Right hindlimb (tissue), 1 donor: ENCODE measurements at regions not wholly inside any gene's neighbourhood (a gene's known extent, or its start where the extent isn't known, plus 50 kb on each side); places are given as distances from the start of the nearest gene placed in this dataset.

Experiments used
- DNase-seq: peaks from one replicate; pipeline ENCODE4 v3.0.0-alpha.2; 2018

DNA sequence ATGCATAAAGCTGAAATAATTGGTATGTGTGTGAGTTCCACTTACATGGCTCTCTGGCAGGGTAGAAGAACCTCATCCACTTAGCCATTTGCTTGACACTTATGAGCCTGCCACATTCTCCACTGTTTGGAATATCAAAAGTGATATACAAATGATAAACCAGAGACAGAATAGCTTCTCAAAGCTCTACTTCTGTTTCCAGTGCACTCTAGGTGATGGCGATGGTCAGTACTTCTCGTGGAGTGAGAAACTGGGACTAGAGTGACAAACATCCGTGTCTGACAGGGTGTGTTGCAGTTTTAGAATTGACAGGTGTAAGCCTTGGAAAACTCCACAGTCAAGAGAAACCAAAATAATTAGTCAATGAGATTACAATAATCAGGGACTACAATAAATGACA lies 935.8 kb upstream of the TYRP1 start:
- DNase-seq = no peak

DNA sequence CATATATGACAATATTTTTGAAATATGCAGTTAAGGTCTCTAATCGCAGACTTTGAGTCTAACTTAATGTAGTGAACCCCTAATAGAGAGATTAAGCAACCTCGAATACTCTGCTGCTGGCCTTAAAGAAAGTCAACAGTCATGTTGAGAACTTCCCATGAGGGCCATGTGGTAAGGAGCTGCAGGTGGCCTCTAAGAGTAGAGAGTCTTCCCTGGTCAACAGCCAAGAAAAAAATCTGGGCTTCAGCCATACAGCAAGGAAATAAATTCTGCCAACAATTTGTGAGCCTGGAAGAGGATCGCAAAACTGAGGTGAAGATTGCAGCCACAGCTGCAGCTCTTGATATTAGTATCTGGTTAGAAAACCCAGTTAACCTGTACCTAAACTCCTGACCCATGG lies 935.2 kb upstream of the TYRP1 start:
- DNase-seq = peak; percentile 34

DNA sequence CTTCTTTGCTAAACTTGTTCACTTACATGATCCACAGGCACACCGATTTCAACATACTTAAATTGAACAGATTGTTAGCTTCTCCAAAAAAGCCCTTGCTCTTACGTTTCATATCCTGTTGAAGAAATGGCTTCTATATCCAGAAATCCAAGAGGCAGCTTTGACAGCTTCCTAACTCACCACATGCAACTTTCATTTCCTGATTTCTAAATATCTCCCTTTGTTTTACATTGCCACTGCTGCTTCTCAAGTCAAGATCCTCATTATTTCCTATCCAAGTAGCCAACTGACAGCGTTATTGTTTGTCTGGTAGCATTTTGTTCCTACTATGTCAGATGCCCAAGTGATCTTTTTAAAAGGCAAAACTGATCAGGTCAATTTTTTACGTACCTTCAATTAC lies 913.2 kb upstream of the TYRP1 start:
- no peak for DNase-seq

DNA sequence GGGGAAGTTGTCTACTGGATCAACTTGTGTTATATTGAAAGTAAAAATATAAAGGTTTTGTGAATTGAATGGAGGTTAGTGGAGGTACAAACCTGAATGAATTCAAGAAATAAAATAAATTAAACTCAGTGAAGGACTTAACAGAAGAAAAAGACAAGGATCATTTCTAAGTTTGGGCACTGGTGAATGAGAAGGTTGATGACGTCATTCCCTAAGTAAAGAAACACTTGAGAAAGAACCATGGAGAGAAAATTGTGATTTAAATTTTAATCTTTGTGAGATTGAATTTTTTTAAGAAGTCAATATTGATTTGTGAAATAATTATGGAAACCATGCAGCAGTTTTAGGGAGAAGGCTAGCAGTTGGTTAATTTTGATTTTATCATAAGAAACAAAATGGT lies 900.3 kb upstream of the TYRP1 start:
- no peak for DNase-seq

DNA sequence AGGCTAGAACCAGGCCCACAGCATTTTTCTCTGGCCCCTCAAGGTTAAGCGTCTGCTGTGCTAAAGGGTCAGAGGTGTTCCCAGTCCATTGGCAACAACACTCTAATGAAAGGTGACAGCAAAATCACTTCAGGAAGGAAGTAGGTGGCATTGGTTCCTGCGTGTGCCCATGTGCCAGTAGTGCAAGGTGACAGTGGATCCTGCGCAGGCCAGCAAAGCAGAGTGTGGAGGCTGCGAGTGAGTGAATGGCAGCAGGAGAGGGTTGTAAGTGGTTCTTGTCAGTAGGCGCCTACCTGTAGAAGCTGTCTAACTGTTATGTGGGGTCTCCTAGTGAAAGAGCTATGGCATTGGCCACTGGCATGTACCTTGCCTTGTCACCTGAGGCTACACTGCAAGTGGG lies 898.2 kb upstream of the TYRP1 start:
- no peak for DNase-seq

DNA sequence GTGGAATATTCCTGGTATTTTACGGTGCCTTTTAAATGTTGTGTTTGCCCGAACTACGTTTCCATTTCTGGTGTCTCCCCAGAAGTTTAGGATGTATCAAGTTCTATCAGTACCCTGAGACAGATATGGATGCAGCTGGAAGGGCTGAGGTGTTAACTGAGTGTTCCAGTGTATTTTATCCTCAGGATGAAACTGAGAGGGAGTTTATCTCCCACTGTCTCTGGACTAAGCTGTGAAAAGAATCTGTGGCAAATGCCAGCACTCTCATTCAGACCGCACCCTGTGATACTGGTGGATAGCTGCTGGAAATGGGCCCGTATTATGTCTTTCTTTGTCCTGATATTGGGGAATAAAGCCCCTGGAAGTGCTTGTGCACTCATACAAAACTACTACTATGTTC lies 887.2 kb upstream of the TYRP1 start:
- no peak for DNase-seq

DNA sequence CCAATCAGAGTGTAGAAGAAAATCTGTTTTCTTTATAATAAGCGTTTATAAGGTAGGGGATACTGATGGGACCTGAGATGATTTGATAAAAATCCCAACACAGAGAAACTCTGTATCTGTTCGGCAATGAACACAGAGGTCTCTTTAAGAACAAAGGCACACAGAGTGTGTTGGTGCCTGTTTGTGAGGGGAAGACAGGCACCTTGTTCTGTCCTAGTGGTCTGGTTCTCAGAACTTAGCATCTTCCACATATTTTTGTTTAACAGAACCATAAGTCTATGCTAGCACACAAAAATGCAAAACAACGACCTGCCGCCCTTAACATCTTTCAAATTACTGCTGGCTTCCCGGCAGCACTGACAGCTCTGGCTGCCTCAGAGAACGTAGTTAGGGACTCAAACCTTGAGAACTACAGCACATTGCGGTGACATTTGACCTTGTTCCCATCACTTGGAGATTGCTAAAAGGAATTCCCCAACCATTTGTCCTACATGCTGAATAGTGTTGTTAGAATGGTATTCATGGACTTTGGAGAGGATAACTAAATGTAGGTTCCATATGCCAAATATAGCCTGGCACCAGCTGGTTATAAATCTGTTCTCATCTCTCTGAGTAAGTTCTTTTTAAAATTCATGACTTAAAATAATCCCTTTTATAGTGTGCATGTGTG lies 871.7 kb upstream of the TYRP1 start:
- no peak for DNase-seq

DNA sequence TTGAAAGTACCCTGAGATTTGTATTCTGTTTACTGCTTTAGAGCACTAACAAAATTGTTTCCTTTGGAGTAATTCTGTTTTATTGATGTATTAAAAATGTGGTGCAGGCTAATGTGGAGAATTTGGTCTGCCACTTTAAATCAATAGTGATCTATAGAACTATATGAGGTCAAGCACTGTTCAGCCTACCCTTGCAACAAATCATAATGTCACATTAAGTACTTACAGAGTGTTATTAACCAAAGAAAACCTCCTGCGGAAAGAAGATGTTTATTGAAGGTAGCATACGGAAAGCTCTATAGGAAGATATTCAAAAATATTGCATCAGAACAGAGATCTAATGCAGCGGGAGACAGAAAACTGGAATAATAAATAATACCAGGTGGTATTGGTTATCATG lies 865.0 kb upstream of the TYRP1 start:
- no peak for DNase-seq

DNA sequence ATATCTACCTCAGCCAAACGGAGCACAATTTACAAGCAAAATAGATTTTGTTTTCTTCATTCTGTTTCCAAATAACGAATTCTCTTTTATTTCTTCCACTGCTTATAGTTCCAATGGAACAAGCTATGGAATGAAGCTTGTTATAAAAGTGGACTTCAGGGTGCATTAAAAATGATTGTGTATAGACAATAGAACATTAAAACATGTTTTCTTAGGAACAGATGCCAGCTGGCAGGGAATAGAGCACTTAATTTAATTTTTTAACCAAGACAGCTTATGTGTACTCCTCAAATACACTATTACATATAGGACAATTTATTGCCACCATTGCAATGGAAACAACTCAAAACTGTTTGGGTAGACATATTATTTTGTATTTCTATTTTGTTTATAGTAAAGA lies 860.1 kb upstream of the TYRP1 start:
- no peak for DNase-seq

DNA sequence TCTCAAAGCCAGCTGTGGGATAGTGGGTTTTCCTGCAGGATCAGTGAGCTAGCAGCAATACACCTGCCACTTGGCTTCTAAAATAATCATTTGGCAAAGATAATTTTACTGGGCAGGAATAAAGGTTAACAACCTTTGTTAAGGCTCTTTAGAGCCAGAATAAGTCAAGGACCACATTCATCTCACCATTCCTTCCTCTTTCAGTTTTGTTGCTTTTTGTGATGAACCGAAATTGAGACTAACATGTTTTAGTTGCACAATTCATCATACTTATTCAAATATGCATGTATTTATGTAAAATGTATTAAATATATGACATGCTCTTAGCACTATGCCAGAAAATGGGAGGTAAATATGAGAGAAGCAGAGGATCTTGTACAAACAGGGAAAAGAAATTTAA lies 824.4 kb upstream of the TYRP1 start:
- no peak for DNase-seq

DNA sequence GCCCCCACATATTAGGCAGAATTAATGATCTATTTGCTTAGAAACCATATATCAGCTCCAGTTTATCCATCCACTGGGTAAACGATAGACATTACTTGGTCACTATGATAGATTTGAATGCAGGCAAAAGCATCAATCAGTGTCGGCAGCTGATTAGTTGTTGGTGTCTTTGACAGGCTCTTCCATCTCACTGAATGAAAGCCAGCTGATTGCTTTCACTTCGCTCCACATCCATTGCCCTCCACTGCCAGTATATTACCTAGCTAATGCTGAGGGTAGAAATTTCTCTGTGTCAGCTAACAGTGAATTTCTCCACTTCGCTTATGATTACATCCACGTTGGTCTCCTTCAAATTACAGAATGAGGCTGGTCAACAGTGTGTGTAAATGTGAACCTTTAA lies 821.3 kb upstream of the TYRP1 start:
- no peak for DNase-seq

DNA sequence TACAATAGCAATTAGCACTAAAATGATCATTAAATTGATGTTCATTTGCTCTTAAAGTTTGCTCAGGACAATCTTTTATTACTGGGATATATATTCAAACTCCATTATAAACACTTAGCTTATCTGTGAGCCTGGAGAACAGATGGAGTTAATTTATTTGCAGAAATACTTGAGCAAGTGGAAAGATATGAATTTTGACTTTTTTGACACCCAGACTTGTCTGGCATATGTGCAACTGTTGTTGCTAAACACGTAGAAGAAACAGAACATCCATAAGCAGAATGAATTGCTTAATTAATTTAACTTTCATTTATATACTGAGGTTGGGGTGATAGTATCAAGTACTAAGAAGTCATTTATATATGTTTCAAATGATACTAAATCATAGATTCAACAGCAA lies 820.7 kb upstream of the TYRP1 start:
- no peak for DNase-seq

DNA sequence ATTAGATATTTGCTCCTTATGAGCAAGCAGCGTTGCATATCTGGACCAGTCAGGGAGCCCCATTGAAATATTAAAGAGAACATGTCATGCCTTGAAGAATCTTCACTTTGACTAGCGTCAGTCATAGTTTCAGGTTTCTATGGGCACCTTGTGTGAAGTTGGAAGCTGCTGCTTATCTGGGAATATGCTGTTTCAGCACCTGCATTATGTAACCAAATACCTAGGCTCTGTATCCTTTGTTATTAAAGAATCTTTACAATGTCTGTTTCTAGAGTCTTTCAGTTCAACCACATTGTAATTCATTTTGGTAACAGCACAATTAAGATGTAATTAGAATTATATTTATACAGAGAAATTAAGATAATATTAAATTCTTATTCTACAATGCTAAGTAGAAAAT lies 818.8 kb upstream of the TYRP1 start:
- no peak for DNase-seq

DNA sequence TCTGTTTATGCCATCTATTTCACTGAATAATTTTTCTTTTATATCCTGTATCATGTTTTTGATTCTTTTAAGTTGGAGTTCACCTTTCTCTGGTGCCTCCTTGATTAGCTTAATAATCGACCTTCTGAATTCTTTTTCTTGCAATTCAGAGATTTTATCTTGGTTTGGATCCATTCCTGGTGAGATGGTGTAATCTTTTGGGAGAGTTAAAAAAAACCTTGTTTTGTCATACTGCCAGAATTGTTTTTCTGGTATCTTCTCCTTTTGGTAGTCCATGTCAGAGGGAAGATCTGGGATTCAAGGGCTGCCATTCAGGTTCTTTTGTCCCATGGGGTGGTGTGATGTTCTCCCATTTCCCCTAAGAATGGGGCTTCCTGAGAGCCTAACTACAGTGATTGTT lies 800.8 kb upstream of the TYRP1 start:
- no peak for DNase-seq

DNA sequence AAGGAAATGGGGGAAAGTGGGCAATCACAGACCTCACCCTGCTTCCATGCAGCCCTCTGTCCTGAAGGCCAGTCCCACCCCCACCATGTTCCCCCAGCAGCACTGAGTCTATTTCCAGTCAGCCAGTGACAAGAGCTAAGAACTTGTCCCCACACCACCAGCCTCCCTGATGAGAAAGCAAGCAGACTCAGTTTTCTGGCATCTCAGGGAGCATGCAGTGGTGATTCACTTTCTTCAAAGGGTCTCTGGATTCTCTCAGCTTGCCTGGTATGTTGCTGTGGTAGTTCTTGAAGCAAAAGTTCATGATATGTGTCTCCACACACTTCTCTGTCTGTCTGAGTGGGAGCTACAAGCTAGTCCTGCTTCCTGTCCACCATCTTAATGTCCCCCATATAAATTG lies 799.9 kb upstream of the TYRP1 start:
- DNase-seq = no peak

DNA sequence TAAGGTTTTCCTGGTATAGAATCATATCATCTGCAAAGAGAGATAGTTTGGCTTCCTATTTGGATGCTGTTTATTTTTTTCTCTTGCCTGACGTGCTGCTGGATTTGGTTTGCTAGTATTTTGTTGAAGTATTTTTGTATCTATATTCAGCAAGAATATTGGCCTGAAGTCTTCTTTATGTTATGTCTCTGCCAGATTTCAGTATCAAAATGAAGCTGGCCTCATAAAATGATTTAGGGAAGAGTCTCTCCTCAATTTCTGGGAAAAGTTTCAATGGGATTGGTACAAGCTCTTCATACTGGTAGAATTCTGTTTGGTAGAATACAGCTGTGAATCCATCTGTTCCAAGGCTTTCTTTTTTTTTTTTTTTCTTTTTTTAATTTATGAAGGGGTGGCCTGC lies 799.0 kb upstream of the TYRP1 start:
- DNase-seq = no peak

DNA sequence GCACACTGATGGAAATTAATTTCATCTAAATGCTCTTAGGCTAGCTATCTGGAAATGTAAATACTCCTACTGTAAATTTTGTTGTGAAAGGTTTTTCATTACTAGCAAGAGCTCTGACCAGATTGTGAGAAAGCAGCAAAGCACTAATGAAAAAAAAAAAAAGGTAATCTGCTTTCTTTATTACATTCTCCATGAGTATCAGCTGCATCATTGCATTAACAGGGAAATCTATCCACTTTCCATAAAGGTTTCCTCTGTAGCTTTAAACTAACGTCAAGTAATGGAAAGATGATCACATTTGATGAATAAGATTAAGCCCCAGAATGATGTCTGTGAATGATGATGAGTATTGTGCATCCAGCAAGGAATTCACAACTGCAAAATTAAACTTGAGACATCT lies 790.6 kb upstream of the TYRP1 start:
- DNase-seq = no peak

DNA sequence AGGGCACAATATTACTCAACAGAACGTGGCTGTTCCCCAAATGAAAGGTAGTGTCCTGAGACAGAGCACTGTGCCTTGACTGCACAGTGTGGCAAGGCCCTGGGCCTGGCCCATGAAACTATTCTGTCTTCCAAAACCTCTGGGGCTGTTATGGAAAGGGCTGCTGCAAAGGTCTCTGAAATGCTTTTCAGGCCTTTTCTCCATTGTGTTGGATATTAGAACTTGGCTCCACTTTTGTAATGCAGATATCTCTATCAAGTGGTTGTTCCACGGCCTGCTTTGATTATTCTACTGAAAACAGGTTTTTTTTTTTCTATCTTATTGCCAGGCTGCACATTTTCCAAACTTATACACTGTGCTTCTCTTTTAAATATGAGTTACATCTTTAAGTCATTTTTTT lies 777.5 kb upstream of the TYRP1 start:
- DNase-seq = no peak

DNA sequence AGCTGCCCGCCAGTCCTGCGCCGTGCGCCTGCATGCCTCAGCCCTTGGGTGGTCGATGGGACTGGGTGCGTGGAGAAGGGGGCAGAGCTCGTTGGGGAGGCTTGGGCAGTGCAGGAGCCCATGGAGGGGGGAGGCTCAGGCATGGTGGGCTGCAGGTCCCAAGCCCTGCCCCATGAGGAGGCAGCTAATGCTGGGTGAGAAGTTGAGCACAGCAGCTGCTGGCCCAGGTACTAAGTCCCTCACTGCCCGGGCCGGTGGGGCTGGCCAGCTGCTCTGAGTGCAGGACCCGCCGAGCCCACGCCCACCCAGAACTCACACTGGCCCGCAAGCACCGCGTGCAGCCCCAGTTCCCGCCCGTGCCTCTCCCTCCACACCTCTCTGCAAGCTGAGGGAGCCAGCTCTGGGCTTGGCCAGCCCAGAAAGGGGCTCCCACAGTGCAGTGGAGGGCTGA lies 764.3 kb upstream of the TYRP1 start:
- DNase-seq = no peak

DNA sequence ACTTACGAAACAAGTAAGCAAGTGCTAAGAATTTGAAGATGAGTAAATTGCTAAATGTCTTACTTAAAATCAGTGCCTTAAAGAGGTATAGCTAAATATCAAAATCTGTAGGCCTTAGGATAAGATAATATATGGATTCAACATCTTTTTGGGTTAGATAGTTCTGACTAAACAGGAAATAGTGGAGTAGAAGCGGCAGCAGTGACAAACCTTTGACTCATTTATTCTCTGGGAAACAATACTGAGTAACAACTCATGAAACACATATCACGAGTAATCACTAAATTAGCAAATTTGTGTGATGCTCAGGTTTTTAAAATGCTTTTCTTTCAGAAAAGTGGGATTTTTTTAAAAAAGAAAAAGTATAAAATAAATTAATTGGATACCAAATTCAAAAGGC lies 762.1 kb upstream of the TYRP1 start:
- no peak for DNase-seq

DNA sequence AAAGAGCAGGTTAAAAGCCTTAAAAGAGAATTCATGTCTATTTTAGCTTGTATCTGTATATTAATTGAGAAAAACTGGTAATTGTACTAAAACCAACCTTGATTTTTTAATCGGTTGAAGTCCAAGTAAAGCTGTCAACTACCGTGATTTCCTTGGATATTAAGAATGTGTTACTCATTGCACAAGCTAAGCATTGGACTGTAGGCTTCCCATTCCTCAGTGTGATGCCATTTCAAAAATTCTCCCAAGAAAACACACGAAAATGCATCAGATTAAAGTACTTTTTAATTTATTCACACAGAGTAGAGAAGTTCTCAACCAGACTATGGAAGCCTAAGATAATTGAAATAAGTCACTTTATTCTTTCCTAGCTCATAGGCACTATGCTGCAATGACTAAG lies 761.4 kb upstream of the TYRP1 start:
- no peak for DNase-seq

DNA sequence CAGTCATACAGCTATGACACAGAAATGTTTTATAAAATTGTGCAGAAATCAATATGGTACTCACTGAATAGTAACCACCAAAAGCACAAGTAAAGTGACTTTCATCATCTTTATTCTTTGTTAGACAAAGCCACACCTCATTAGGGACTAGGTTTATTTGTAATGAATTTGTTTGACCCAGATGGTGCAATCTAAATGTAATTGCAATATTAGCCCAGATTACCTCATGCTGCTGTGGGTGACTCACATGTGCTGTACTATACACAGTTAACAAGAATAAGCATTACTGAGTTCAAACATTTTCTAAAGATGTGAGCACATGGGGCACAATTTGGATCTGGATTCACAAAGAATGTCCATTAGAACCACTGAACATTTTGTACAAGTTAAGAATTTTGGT lies 759.3 kb upstream of the TYRP1 start:
- no peak for DNase-seq

DNA sequence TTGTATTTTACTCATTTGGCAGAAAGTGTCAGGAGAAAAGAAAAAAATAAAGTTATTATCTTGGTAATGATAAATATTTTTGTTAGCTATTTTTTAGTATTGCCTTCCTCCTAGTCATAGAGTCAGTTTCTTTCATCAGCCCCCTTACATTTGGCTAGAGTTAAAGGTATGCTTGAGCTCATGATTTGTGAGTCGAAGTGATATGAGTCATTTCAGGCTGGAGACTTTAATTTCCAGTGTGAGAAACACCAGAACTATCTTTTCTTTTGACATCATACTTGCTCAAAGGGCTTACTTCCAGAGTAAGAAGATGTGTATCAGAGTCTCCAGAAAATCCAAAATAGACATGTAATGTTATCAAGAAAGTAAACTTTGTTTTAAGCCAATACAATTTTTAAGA lies 746.7 kb upstream of the TYRP1 start:
- no peak for DNase-seq

DNA sequence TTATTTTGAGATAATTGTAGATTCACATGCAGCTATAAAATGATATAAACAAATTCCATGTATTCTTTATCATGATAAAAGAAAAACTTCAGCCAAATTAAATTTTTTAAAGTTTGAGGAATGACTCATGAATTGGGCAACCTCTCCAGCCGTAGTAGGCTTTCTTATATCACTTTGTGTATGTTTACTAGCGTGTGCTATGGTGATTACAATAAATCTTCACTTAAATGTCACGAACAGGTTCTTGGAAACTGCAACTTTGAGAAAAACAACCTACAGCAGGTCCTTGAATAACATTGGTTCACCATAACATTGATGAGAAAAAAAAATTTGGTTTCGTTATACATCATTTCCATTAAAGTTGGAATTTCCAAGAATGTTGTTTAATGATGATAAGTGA lies 730.9 kb upstream of the TYRP1 start:
- no peak for DNase-seq

DNA sequence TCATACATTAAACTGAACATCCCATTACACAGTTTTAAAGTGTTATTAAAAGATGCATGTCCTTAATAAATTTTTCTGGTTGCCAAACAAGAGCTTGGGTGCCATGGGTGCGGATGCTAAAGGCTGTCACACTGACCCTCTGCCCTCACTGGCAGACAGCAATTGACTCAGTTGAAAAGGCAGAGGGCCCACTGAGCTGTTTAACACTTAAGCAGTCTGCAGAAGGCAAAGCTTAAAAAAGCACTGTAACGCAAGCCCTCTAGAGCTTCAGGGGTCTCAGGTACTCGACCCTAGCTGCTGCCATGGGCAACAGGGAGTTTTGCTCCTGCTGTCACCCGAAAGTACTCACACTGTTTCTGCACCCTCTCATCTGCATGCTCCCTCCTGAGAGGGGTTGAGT lies 726.4 kb upstream of the TYRP1 start:
- DNase-seq = no peak

DNA sequence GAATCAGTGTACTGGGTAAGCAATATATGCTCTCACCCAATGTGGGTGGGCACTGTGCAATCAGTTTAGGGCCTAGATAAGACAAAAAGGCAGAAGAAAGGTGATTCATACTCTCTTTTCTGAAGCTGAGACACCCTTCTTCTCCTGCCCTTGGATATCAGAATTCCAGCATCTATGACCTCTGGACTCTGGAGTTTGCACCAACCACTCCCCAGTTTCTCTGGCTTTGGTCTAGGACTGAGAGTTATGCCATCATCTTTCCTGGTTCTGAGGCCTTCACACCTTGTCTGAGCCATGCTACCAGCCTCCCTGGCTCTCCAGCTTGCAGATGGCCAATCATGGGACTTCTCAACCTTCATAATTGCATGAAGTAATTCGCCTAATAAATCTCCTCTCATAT lies 724.6 kb upstream of the TYRP1 start:
- DNase-seq = no peak
